Testis (tissue), 2 donors: ENCODE measurements at regions not wholly inside any gene's neighbourhood (a gene's known extent, or its start where the extent isn't known, plus 50 kb on each side); places are given as distances from the start of the nearest gene placed in this dataset.

Experiments used
- CTCF ChIP-seq, 3 experiments: fragments of 450-650 bp in 2 of 3; fragments of 200-600 bp in 1 of 3; sonication (generic) in 1 of 3; IDR thresholded peaks; one replicate each; pipeline ENCODE4 v1.5.1; 2016 to 2019; ENCODE audit warnings: antibody characterized with exemption in 3 of 3, mild to moderate bottlenecking in 2 of 3, moderate library complexity in 1 of 3
- POLR2A ChIP-seq: fragments of 450-650 bp; IDR thresholded peaks from one replicate; pipeline ENCODE4 v1.6.1; 2017; ENCODE audit warnings: antibody characterized with exemption, mild to moderate bottlenecking, moderate library complexity

- TF ChIP-seq POLR2A (no peak), CTCF (IDR thresholded peaks at IDR 0.05) (no peak)
Observed at GRCh38 chr18:2217356-2217755, 353.9 kb downstream of the METTL4 start.
